ENCODE measurements at regions not wholly inside any gene's neighbourhood (a gene's known extent, or its start where the extent isn't known, plus 50 kb on each side); places are given as distances from the start of the nearest gene placed in this dataset.
A peak's percentile ranks its signal among the peaks of the same experiment; 100 is the strongest.

- Histone ChIP-seq H3K4me1 (ENCODE audit: control extremely low read depth in 1 of 4, control insufficient read depth in 4 of 4, insufficient read depth in 4 of 4, low read length in 3 of 4) (no peaks in the 10 kb centered on the region), H3K4me3 (ENCODE audit: control insufficient read depth in 1 of 7, extremely low read depth in 1 of 7, insufficient read depth in 4 of 7, low read depth in 2 of 7, low read length in 6 of 7) (no peak overlapping the region), H3K27me3 (replicated peaks in 2 of 5; ENCODE audit: control insufficient read depth in 4 of 5, insufficient read depth in 5 of 5, low read length in 4 of 5) (no peaks in the 10 kb centered on the region), H3K36me3 (ENCODE audit: control insufficient read depth in 4 of 4, insufficient read depth in 4 of 4, low read length in 3 of 4) (no peaks in the 10 kb centered on the region), H3K9me3 (ENCODE audit: control extremely low read depth in 1 of 5, control insufficient read depth in 4 of 5, insufficient read depth in 2 of 5, low read depth in 1 of 5, low read length in 4 of 5) (peaks cover 0 to 2% (median 0%) of the 10 kb centered on the region in 5 experiments), H3K27ac (ENCODE audit: insufficient read depth in 1 of 2, low read depth in 1 of 2, low read length in 2 of 2, poor library complexity in 1 of 2, severe bottlenecking in 2 of 2) (no peak overlapping the region)
- WGBS (ENCODE audit: insufficient coverage): 81% methylated on average over 2 of the region's 4 CpGs
- peak in 2 of 3 donors; percentile 18 to 44 for DNase-seq
- ChIA-PET CTCF (no interaction called here), POLR2A (no interaction called here)
Observed at GRCh38 chr6:95660544-95660943, 83.2 kb downstream of the MANEA start.

DNA sequence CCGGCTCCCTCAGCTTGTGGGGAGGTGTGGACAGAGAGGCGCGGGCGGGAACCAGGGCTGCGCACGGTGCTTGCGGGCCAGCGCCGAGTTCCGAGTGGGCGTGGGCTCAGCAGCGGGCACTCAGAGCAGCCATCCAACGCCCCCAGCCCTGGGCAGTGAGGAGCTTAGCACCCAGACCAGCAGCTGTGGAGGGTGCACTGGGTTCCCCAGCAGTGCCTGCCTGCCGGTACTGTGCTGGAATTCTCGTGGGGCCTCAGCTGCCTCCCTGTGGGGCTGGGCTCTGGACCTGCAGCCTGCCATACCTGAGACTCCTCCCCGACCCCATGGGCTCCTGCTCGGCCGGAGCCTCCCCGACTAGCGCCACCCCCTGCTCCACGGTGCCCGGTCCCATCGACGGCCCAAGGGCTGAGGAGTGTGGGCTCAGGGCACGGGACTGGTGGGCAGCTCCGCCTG, 92.7 kb downstream of the MANEA start:
- ChIA-PET CTCF (interaction anchor here (1.0 kb wide), 1 partner anchor 14 kb away, joined by 3 read pairs; no protein-coding TSS in a partner anchor), POLR2A (no interaction called here)
- H3K27me3 ChIP-seq (replicated peaks in 2 of 5; ENCODE audit: control insufficient read depth in 4 of 5, insufficient read depth in 5 of 5, low read length in 4 of 5): no peaks in the 10 kb centered on the region
- 96% methylated on average over 26 of the region's 26 CpGs for WGBS (ENCODE audit: insufficient coverage)
- no peak overlapping the region for H3K27ac ChIP-seq (ENCODE audit: insufficient read depth in 1 of 2, low read depth in 1 of 2, low read length in 2 of 2, poor library complexity in 1 of 2, severe bottlenecking in 2 of 2)
- no peaks in the 10 kb centered on the region for H3K4me1 ChIP-seq (ENCODE audit: control extremely low read depth in 1 of 4, control insufficient read depth in 4 of 4, insufficient read depth in 4 of 4, low read length in 3 of 4)
- H3K9me3 ChIP-seq (ENCODE audit: control extremely low read depth in 1 of 5, control insufficient read depth in 4 of 5, insufficient read depth in 2 of 5, low read depth in 1 of 5, low read length in 4 of 5): no peaks in the 10 kb centered on the region
- DNase-seq: no peak
- H3K4me3 ChIP-seq (ENCODE audit: control insufficient read depth in 1 of 7, extremely low read depth in 1 of 7, insufficient read depth in 4 of 7, low read depth in 2 of 7, low read length in 6 of 7): no peak overlapping the region
- no peaks in the 10 kb centered on the region for H3K36me3 ChIP-seq (ENCODE audit: control insufficient read depth in 4 of 4, insufficient read depth in 4 of 4, low read length in 3 of 4)

GRCh38 chr6:95676011-95676628, 98.8 kb downstream of the MANEA start:
- Histone ChIP-seq H3K36me3 (ENCODE audit: control insufficient read depth in 4 of 4, insufficient read depth in 4 of 4, low read length in 3 of 4) (no peaks in the 10 kb centered on the region), H3K4me3 (ENCODE audit: control insufficient read depth in 1 of 7, extremely low read depth in 1 of 7, insufficient read depth in 4 of 7, low read depth in 2 of 7, low read length in 6 of 7) (no peak overlapping the region), H3K9me3 (ENCODE audit: control extremely low read depth in 1 of 5, control insufficient read depth in 4 of 5, insufficient read depth in 2 of 5, low read depth in 1 of 5, low read length in 4 of 5) (no peaks in the 10 kb centered on the region), H3K27me3 (replicated peaks in 2 of 5; ENCODE audit: control insufficient read depth in 4 of 5, insufficient read depth in 5 of 5, low read length in 4 of 5) (no peaks in the 10 kb centered on the region), H3K4me1 (ENCODE audit: control extremely low read depth in 1 of 4, control insufficient read depth in 4 of 4, insufficient read depth in 4 of 4, low read length in 3 of 4) (no peaks in the 10 kb centered on the region), H3K27ac (ENCODE audit: insufficient read depth in 1 of 2, low read depth in 1 of 2, low read length in 2 of 2, poor library complexity in 1 of 2, severe bottlenecking in 2 of 2) (no peak overlapping the region)
- POLR2A ChIA-PET: no interaction called here
- WGBS (ENCODE audit: insufficient coverage): 83% methylated on average over 1 of the region's 1 CpG
- CTCF ChIA-PET: no interaction called here
- DNase-seq: no peak

GRCh38 chr6:95679981-95680380, 102.6 kb downstream of the MANEA start:
- H3K9me3 ChIP-seq (ENCODE audit: control extremely low read depth in 1 of 5, control insufficient read depth in 4 of 5, insufficient read depth in 2 of 5, low read depth in 1 of 5, low read length in 4 of 5): no peaks in the 10 kb centered on the region
- H3K36me3 ChIP-seq (ENCODE audit: control insufficient read depth in 4 of 4, insufficient read depth in 4 of 4, low read length in 3 of 4): no peaks in the 10 kb centered on the region
- H3K27me3 ChIP-seq (replicated peaks in 2 of 5; ENCODE audit: control insufficient read depth in 4 of 5, insufficient read depth in 5 of 5, low read length in 4 of 5): no peaks in the 10 kb centered on the region
- no CpG with 5 or more reads among the region's 3 CpGs for WGBS (ENCODE audit: insufficient coverage)
- no peaks in the 10 kb centered on the region for H3K4me1 ChIP-seq (ENCODE audit: control extremely low read depth in 1 of 4, control insufficient read depth in 4 of 4, insufficient read depth in 4 of 4, low read length in 3 of 4)
- H3K4me3 ChIP-seq (ENCODE audit: control insufficient read depth in 1 of 7, extremely low read depth in 1 of 7, insufficient read depth in 4 of 7, low read depth in 2 of 7, low read length in 6 of 7): no peak overlapping the region
- no peak for DNase-seq
- H3K27ac ChIP-seq (ENCODE audit: insufficient read depth in 1 of 2, low read depth in 1 of 2, low read length in 2 of 2, poor library complexity in 1 of 2, severe bottlenecking in 2 of 2): no peak overlapping the region
- ChIA-PET CTCF (no interaction called here), POLR2A (no interaction called here)

DNA sequence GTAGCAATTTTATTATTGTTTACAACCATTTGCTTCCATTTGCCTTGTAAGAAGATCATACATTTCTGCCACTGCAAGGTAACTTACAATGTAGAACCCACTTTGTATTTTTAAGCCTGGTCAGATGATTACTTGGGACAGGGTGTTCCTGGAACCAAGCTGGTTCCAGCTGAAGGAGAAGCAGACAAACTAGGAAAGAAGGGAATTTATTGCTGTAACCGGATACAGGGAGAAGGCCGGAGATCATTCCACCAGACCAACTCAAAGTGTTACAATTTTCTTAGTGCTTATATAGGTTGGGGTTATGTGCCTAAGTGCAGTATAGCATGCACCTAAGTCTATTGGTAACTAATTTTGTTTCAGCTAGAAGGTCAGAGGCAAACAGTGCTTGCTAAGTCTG, 104.4 kb downstream of the MANEA start:
- CTCF ChIA-PET: no interaction called here

DNA sequence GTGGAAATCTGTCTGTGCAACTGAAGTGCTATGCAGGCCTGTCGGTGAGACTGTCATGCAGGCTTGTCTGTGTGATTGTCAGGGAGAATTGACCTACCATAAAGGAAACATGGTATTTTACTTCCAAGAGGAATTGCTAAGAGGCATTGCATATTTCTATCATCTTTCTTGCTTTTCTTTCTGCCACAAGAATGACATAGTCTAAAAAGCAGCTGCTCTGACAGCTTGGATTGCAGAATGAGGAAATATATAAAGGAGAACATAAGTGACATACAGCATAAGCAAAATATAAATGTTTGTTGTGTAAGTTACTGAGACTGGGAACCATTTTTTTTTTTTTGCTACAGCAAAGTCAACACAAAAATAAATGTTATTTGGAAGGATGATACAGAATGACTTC, 105.1 kb downstream of the MANEA start:
- POLR2A ChIA-PET: no interaction called here
- DNase-seq: no peak
- CTCF ChIA-PET: no interaction called here
- H3K9me3 ChIP-seq (ENCODE audit: control extremely low read depth in 1 of 5, control insufficient read depth in 4 of 5, insufficient read depth in 2 of 5, low read depth in 1 of 5, low read length in 4 of 5): no peaks in the 10 kb centered on the region
- H3K27me3 ChIP-seq (replicated peaks in 2 of 5; ENCODE audit: control insufficient read depth in 4 of 5, insufficient read depth in 5 of 5, low read length in 4 of 5): no peaks in the 10 kb centered on the region
- H3K36me3 ChIP-seq (ENCODE audit: control insufficient read depth in 4 of 4, insufficient read depth in 4 of 4, low read length in 3 of 4): no peaks in the 10 kb centered on the region
- H3K4me1 ChIP-seq (ENCODE audit: control extremely low read depth in 1 of 4, control insufficient read depth in 4 of 4, insufficient read depth in 4 of 4, low read length in 3 of 4): no peaks in the 10 kb centered on the region
- WGBS (ENCODE audit: insufficient coverage): 70% methylated on average over 1 of the region's 1 CpG
- no peak overlapping the region for H3K27ac ChIP-seq (ENCODE audit: insufficient read depth in 1 of 2, low read depth in 1 of 2, low read length in 2 of 2, poor library complexity in 1 of 2, severe bottlenecking in 2 of 2)
- H3K4me3 ChIP-seq (ENCODE audit: control insufficient read depth in 1 of 7, extremely low read depth in 1 of 7, insufficient read depth in 4 of 7, low read depth in 2 of 7, low read length in 6 of 7): no peak overlapping the region

More for the DNA sequence above, 104.4 kb downstream of the MANEA start:
- Histone ChIP-seq H3K4me1 (ENCODE audit: control extremely low read depth in 1 of 4, control insufficient read depth in 4 of 4, insufficient read depth in 4 of 4, low read length in 3 of 4) (no peaks in the 10 kb centered on the region), H3K27ac (ENCODE audit: insufficient read depth in 1 of 2, low read depth in 1 of 2, low read length in 2 of 2, poor library complexity in 1 of 2, severe bottlenecking in 2 of 2) (no peak overlapping the region), H3K36me3 (ENCODE audit: control insufficient read depth in 4 of 4, insufficient read depth in 4 of 4, low read length in 3 of 4) (no peaks in the 10 kb centered on the region), H3K9me3 (ENCODE audit: control extremely low read depth in 1 of 5, control insufficient read depth in 4 of 5, insufficient read depth in 2 of 5, low read depth in 1 of 5, low read length in 4 of 5) (no peaks in the 10 kb centered on the region), H3K4me3 (ENCODE audit: control insufficient read depth in 1 of 7, extremely low read depth in 1 of 7, insufficient read depth in 4 of 7, low read depth in 2 of 7, low read length in 6 of 7) (no peak overlapping the region), H3K27me3 (replicated peaks in 2 of 5; ENCODE audit: control insufficient read depth in 4 of 5, insufficient read depth in 5 of 5, low read length in 4 of 5) (no peaks in the 10 kb centered on the region)
- POLR2A ChIA-PET: no interaction called here
- WGBS (ENCODE audit: insufficient coverage): no CpG with 5 or more reads among the region's 2 CpGs
- DNase-seq: no peak

- Histone ChIP-seq H3K4me1 (ENCODE audit: control extremely low read depth in 1 of 4, control insufficient read depth in 4 of 4, insufficient read depth in 4 of 4, low read length in 3 of 4) (no peaks in the 10 kb centered on the region), H3K4me3 (ENCODE audit: control insufficient read depth in 1 of 7, extremely low read depth in 1 of 7, insufficient read depth in 4 of 7, low read depth in 2 of 7, low read length in 6 of 7) (no peak overlapping the region), H3K36me3 (ENCODE audit: control insufficient read depth in 4 of 4, insufficient read depth in 4 of 4, low read length in 3 of 4) (no peaks in the 10 kb centered on the region), H3K9me3 (ENCODE audit: control extremely low read depth in 1 of 5, control insufficient read depth in 4 of 5, insufficient read depth in 2 of 5, low read depth in 1 of 5, low read length in 4 of 5) (no peaks in the 10 kb centered on the region), H3K27me3 (replicated peaks in 2 of 5; ENCODE audit: control insufficient read depth in 4 of 5, insufficient read depth in 5 of 5, low read length in 4 of 5) (no peaks in the 10 kb centered on the region), H3K27ac (ENCODE audit: insufficient read depth in 1 of 2, low read depth in 1 of 2, low read length in 2 of 2, poor library complexity in 1 of 2, severe bottlenecking in 2 of 2) (no peak overlapping the region)
- CTCF ChIA-PET: no interaction called here
- no peak for DNase-seq
- 33% methylated on average over 1 of the region's 3 CpGs for WGBS (ENCODE audit: insufficient coverage)
- POLR2A ChIA-PET: no interaction called here
Observed at GRCh38 chr6:95685822-95686221, 108.5 kb downstream of the MANEA start.
